ENCODE measurements at regions not wholly inside any gene's neighbourhood (a gene's known extent, or its start where the extent isn't known, plus 50 kb on each side); places are given as distances from the start of the nearest gene placed in this dataset.

DNA sequence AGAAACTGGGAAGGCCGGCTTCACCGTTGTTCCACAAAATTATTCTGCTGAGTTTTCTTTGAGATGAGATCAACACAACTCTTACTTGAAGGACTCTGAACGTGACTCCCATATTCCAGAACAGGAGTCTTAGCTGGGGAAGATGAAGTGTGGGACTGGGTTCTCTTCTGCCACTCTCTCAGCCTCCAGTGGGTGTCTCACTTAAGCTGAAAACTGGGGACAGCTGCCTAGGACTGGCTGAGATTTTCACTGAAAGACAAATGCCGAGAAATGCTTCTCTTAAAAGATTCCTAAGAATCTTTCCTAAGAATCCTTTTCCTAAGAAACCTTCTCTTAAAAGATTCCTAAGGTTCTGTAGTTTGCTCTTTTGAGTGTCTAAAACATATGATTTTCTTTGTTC is 156.6 kb upstream of the LHCGR start:
- H3K4me3 ChIP-seq = no peak overlapping the region
- TF ChIP-seq POLR2AphosphoS5 (IDR thresholded peaks at IDR 0.05) (no peak), POLR2A (IDR thresholded peaks at IDR 0.05) (no peak), EP300 (IDR thresholded peaks at IDR 0.05) (no peak)
- TF ChIP-seq, protein P1, sequence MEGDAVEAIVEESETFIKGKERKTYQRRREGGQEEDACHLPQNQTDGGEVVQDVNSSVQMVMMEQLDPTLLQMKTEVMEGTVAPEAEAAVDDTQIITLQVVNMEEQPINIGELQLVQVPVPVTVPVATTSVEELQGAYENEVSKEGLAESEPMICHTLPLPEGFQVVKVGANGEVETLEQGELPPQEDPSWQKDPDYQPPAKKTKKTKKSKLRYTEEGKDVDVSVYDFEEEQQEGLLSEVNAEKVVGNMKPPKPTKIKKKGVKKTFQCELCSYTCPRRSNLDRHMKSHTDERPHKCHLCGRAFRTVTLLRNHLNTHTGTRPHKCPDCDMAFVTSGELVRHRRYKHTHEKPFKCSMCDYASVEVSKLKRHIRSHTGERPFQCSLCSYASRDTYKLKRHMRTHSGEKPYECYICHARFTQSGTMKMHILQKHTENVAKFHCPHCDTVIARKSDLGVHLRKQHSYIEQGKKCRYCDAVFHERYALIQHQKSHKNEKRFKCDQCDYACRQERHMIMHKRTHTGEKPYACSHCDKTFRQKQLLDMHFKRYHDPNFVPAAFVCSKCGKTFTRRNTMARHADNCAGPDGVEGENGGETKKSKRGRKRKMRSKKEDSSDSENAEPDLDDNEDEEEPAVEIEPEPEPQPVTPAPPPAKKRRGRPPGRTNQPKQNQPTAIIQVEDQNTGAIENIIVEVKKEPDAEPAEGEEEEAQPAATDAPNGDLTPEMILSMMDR (IDR thresholded peaks at IDR 0.05) = no peak
- no peak for ATAC-seq
- H3K27ac ChIP-seq = no peak overlapping the region
- 58 to 62% methylated on average over 3 to 4 of the region's 4 CpGs for WGBS, 2 donors (ENCODE audit: low coverage in 1 of 2)
- H3K4me1 ChIP-seq = no peaks in the 10 kb centered on the region
- no peaks in the 10 kb centered on the region for H3K9me3 ChIP-seq
- no peaks in the 10 kb centered on the region for H3K36me3 ChIP-seq
- H3K27me3 ChIP-seq = no peaks in the 10 kb centered on the region

DNA sequence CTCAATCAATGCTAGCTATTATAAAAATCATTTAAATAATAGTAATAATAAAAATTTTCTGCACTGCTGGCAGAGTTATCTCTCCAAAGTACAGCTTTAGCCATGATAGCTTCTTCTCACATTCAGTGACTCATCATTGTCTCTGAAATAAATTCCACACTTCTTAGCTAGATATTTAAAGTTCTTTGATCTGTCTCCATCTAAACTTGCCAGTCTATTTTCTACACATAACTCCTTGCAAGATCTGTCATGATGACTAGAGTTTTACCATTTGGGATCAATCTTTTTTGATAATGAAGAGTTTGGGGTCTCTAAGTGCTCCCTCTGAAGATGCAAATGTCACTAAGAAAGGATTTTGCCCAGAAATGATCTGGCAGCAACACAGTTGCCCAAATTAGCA is 155.4 kb upstream of the LHCGR start:
- TF ChIP-seq POLR2AphosphoS5 (IDR thresholded peaks at IDR 0.05) (no peak), POLR2A (IDR thresholded peaks at IDR 0.05) (no peak), EP300 (IDR thresholded peaks at IDR 0.05) (no peak)
- TF ChIP-seq, protein P1 (IDR thresholded peaks at IDR 0.05) = no peak
- Histone ChIP-seq H3K9me3 (no peaks in the 10 kb centered on the region), H3K36me3 (no peaks in the 10 kb centered on the region), H3K27me3 (no peaks in the 10 kb centered on the region), H3K27ac (no peak overlapping the region), H3K4me1 (no peaks in the 10 kb centered on the region), H3K4me3 (no peak overlapping the region)
- no peak for ATAC-seq

DNA sequence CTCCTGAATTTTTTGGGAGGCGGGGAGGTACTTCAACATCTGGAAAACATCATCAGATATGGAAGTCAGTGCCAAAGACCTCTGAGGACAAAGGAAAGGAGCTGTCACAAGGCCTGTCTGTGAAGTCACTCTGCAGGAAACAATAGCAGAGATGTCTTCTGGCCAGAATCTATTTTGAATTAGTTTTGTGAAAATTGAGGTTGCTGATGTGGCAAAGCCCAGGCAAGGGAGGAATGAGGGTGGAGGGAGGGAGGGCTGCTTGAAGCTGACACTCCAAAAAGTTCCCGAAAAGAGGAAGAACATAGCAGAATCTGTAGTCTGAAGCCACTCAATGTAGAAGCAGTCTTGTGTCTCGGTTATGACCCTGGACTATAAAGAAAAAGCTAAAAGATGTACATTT is 151.1 kb upstream of the LHCGR start:
- 53 to 56% methylated on average over 2 to 3 of the region's 3 CpGs for WGBS, 2 donors (ENCODE audit: low coverage in 1 of 2)

DNA sequence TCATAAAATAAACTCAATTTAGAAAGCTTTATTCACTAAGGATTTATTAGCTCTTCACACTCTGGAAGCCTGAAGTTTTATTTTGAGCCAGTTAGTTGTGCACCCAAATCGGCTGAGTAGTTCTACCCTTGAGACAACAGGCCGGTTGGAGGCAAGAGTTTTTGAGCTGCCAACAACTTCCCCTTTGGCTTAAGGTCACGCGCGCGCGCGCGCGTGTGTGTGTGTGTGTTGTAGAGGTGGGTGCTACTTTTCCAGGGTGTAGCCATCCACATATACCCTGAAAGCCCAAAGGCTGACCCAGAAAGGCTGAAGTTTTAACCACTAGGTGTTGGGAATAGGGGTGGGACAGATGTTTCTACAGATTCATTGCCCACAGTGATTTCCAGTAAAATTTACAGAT is 150.2 kb upstream of the LHCGR start:
- 81% methylated on average over 10 of the region's 10 CpGs; no CpG with 5 or more reads in 1 of the 2 donors for WGBS, 2 donors (ENCODE audit: low coverage in 1 of 2)
- no peaks in the 10 kb centered on the region for H3K27me3 ChIP-seq
- no peak overlapping the region for H3K27ac ChIP-seq
- TF ChIP-seq, protein P1 (IDR thresholded peaks at IDR 0.05) = no peak
- TF ChIP-seq EP300 (IDR thresholded peaks at IDR 0.05) (no peak), POLR2A (IDR thresholded peaks at IDR 0.05) (no peak), POLR2AphosphoS5 (IDR thresholded peaks at IDR 0.05) (no peak)
- no peaks in the 10 kb centered on the region for H3K4me1 ChIP-seq
- H3K9me3 ChIP-seq = no peaks in the 10 kb centered on the region
- no peaks in the 10 kb centered on the region for H3K36me3 ChIP-seq
- H3K4me3 ChIP-seq = no peak overlapping the region
- ATAC-seq = no peak

More for the DNA sequence above, 151.1 kb upstream of the LHCGR start:
- ATAC-seq = peak; percentile 67
- no peaks in the 10 kb centered on the region for H3K36me3 ChIP-seq
- H3K9me3 ChIP-seq = no peaks in the 10 kb centered on the region
- no peaks in the 10 kb centered on the region for H3K27me3 ChIP-seq
- TF ChIP-seq, protein P1 (IDR thresholded peaks at IDR 0.05) = no peak
- no peak for TF ChIP-seq EP300 (IDR thresholded peaks at IDR 0.05)
- no peak for TF ChIP-seq POLR2AphosphoS5 (IDR thresholded peaks at IDR 0.05)
- TF ChIP-seq POLR2A (IDR thresholded peaks at IDR 0.05) = no peak
- no peak overlapping the region for H3K27ac ChIP-seq
- no peak overlapping the region for H3K4me3 ChIP-seq
- no peaks in the 10 kb centered on the region for H3K4me1 ChIP-seq

DNA sequence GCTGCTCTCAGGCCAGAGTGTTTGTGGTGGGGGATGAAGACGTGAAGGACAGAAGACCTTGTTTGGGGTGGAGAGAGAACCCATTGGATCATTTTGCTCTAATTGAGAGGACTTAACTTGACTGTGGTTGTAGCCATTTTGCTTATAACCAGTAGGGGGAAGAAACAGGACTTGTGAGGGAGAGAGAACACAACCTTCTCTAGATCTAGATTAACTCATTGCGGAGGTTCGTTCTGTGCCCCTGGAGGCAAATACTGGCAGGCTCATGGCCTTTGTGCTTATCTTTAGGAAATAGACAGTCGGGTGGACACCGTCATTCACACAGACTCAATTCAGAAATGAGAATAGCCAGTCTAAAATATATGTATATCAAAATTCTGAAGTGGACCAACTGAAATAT is 147.0 kb upstream of the LHCGR start:
- Histone ChIP-seq H3K27me3 (no peaks in the 10 kb centered on the region), H3K4me1 (no peaks in the 10 kb centered on the region), H3K9me3 (no peaks in the 10 kb centered on the region), H3K4me3 (no peak overlapping the region), H3K27ac (no peak overlapping the region), H3K36me3 (no peaks in the 10 kb centered on the region)
- 75 to 87% methylated on average over 5 of the region's 5 CpGs for WGBS, 2 donors (ENCODE audit: low coverage in 1 of 2)
- no peak for TF ChIP-seq EP300 (IDR thresholded peaks at IDR 0.05)
- no peak for TF ChIP-seq POLR2AphosphoS5 (IDR thresholded peaks at IDR 0.05)
- TF ChIP-seq, protein P1 (IDR thresholded peaks at IDR 0.05) = no peak
- TF ChIP-seq POLR2A (IDR thresholded peaks at IDR 0.05) = no peak
- no peak for ATAC-seq
